Adrenal gland (tissue), 5 donors: ENCODE measurements at regions not wholly inside any gene's neighbourhood (a gene's known extent, or its start where the extent isn't known, plus 50 kb on each side); places are given as distances from the start of the nearest gene placed in this dataset.

ENCODE experiments used
- CTCF ChIP-seq, 6 experiments: fragments of 450-650 bp in 4 of 6; fragments of 200-600 bp in 2 of 6; sonication (generic) in 1 of 6; IDR thresholded peaks; 1 replicate in 5 of 6; 2 replicates in 1 of 6; pipeline versions ENCODE4 v1.5.1 to v1.8.0; 2016 to 2021; ENCODE audit warnings: antibody characterized with exemption in 6 of 6, mild to moderate bottlenecking in 2 of 6, moderate library complexity in 1 of 6
- POLR2A ChIP-seq, 2 donors: fragments of 450-650 bp; IDR thresholded peaks; one replicate each; pipeline ENCODE4 v1.6.1; 2017; ENCODE audit warnings: antibody characterized with exemption in 2 of 2, mild to moderate bottlenecking in 2 of 2, moderate library complexity in 1 of 2
- donor health status: DM: no; HTN: no; CAD: no.

- TF ChIP-seq CTCF (IDR thresholded peaks at IDR 0.05) (no peak), POLR2A (IDR thresholded peaks at IDR 0.05) (no peak)
Observed at GRCh38 chr5:173744551-173744950, 128.1 kb upstream of the BOD1 start.
